ENCODE measurements at regions not wholly inside any gene's neighbourhood (a gene's known extent, or its start where the extent isn't known, plus 50 kb on each side); places are given as distances from the start of the nearest gene placed in this dataset.

- H3K4me3 ChIP-seq (ENCODE audit: low read length), result no peak overlapping the region
- TF ChIP-seq CTCF (conservative IDR thresholded peaks at IDR 0.05; ENCODE audit: low read depth, low read length), result no peak
Observed at GRCh38 chr3:117254985-117255384, 545.4 kb downstream of the TUSC7 start.

GRCh38 chr3:117255736-117256135 lies 546.2 kb downstream of the TUSC7 start:
- no peak overlapping the region for H3K4me3 ChIP-seq (ENCODE audit: low read length)
- no peak for TF ChIP-seq CTCF (conservative IDR thresholded peaks at IDR 0.05; ENCODE audit: low read depth, low read length)
- DNase-seq (ENCODE audit: low read depth), result no peak

More at GRCh38 chr3:117254985-117255384, 545.4 kb downstream of the TUSC7 start:
- no peak for DNase-seq (ENCODE audit: low read depth)

- no peak for DNase-seq (ENCODE audit: low read depth)
- no peak overlapping the region for H3K4me3 ChIP-seq (ENCODE audit: low read length)
- no peak for TF ChIP-seq CTCF (conservative IDR thresholded peaks at IDR 0.05; ENCODE audit: low read depth, low read length)
Observed at GRCh38 chr3:117261983-117262421, 552.4 kb downstream of the TUSC7 start.

- no peak overlapping the region for H3K4me3 ChIP-seq (ENCODE audit: low read length)
- DNase-seq (ENCODE audit: low read depth), result no peak
- no peak for TF ChIP-seq CTCF (conservative IDR thresholded peaks at IDR 0.05; ENCODE audit: low read depth, low read length)
Observed at GRCh38 chr3:117263270-117263669, 553.7 kb downstream of the TUSC7 start.

- DNase-seq (ENCODE audit: low read depth), result no peak
- TF ChIP-seq CTCF (conservative IDR thresholded peaks at IDR 0.05; ENCODE audit: low read depth, low read length), result no peak
- H3K4me3 ChIP-seq (ENCODE audit: low read length), result no peak overlapping the region
Observed at GRCh38 chr3:117263745-117264144, 554.2 kb downstream of the TUSC7 start.

- no peak for DNase-seq (ENCODE audit: low read depth)
- H3K4me3 ChIP-seq (ENCODE audit: low read length), result no peak overlapping the region
- TF ChIP-seq CTCF (conservative IDR thresholded peaks at IDR 0.05; ENCODE audit: low read depth, low read length), result no peak
Observed at GRCh38 chr3:117264204-117264994, 554.8 kb downstream of the TUSC7 start.

- TF ChIP-seq CTCF (conservative IDR thresholded peaks at IDR 0.05; ENCODE audit: low read depth, low read length), result no peak
- no peak overlapping the region for H3K4me3 ChIP-seq (ENCODE audit: low read length)
- no peak for DNase-seq (ENCODE audit: low read depth)
Observed at GRCh38 chr3:117266806-117267205, 557.2 kb downstream of the TUSC7 start.
